ENCODE measurements at regions not wholly inside any gene's neighbourhood (a gene's known extent, or its start where the extent isn't known, plus 50 kb on each side); places are given as distances from the start of the nearest gene placed in this dataset.
"Not testable (repeated sequence)": the region's sequence is repeated elsewhere in the genome, so short reads cannot be mapped to it uniquely, and the experiment has no call there.

GRCh38 chr6:27809067-27809938, 102.9 kb downstream of the OR2B2 start:
- no peak for DNase-seq
- in situ Hi-C loops (cut with MboI; ENCODE audit: low pct_unique_long_range_greater_than_20kb, low sequenced_read_pairs) = loop anchor here (25.0 kb wide), 1 partner anchor 647 kb away; no protein-coding TSS in a partner anchor

- in situ Hi-C loops (cut with MboI; ENCODE audit: low pct_unique_long_range_greater_than_20kb, low sequenced_read_pairs) = loop anchor here (25.0 kb wide), 1 partner anchor 646 kb away; no protein-coding TSS in a partner anchor
Observed at GRCh38 chr6:27808242-27809066, 103.7 kb downstream of the OR2B2 start.

GRCh38 chr6:27807441-27808241, 104.6 kb downstream of the OR2B2 start:
- in situ Hi-C loops (cut with MboI; ENCODE audit: low pct_unique_long_range_greater_than_20kb, low sequenced_read_pairs) = loop anchor here (25.0 kb wide), 1 partner anchor 645 kb away; no protein-coding TSS in a partner anchor
- DNase-seq = not testable (repeated sequence)

More at GRCh38 chr6:27808242-27809066, 103.7 kb downstream of the OR2B2 start:
- not testable (repeated sequence) for DNase-seq

- in situ Hi-C loops (cut with MboI; ENCODE audit: low pct_unique_long_range_greater_than_20kb, low sequenced_read_pairs) = loop anchor here (25.0 kb wide), 1 partner anchor 645 kb away; no protein-coding TSS in a partner anchor
- no peak for DNase-seq
Observed at GRCh38 chr6:27806981-27807440, 105.2 kb downstream of the OR2B2 start.

- DNase-seq = no peak
- in situ Hi-C loops (cut with MboI; ENCODE audit: low pct_unique_long_range_greater_than_20kb, low sequenced_read_pairs) = loop anchor here (25.0 kb wide), 1 partner anchor 643 kb away; no protein-coding TSS in a partner anchor
Observed at GRCh38 chr6:27805347-27805746, 106.8 kb downstream of the OR2B2 start.

- in situ Hi-C loops (cut with MboI; ENCODE audit: low pct_unique_long_range_greater_than_20kb, low sequenced_read_pairs) = loop anchor here (25.0 kb wide), 1 partner anchor 643 kb away; no protein-coding TSS in a partner anchor
- DNase-seq = no peak
Observed at GRCh38 chr6:27804851-27805250, 107.3 kb downstream of the OR2B2 start.

- DNase-seq = no peak
- in situ Hi-C loops (cut with MboI; ENCODE audit: low pct_unique_long_range_greater_than_20kb, low sequenced_read_pairs) = loop anchor here (25.0 kb wide), 1 partner anchor 639 kb away; no protein-coding TSS in a partner anchor
Observed at GRCh38 chr6:27800731-27801373, 111.3 kb downstream of the OR2B2 start.

- in situ Hi-C loops (cut with MboI; ENCODE audit: low pct_unique_long_range_greater_than_20kb, low sequenced_read_pairs) = no loop called here
- DNase-seq = no peak
Observed at GRCh38 chr6:27797960-27798359, 114.2 kb downstream of the OR2B2 start.

- DNase-seq; in situ Hi-C loops (cut with MboI; ENCODE audit: low pct_unique_long_range_greater_than_20kb, low sequenced_read_pairs): not testable (repeated sequence)
Observed at GRCh38 chr6:27796736-27797481, 115.3 kb downstream of the OR2B2 start.

- peak; percentile 96 for DNase-seq
- in situ Hi-C loops (cut with MboI; ENCODE audit: low pct_unique_long_range_greater_than_20kb, low sequenced_read_pairs) = no loop called here
Observed at GRCh38 chr6:27795697-27796494, 116.3 kb downstream of the OR2B2 start.

GRCh38 chr6:27791182-27791943, 120.8 kb downstream of the OR2B2 start:
- in situ Hi-C loops (cut with MboI; ENCODE audit: low pct_unique_long_range_greater_than_20kb, low sequenced_read_pairs) = no loop called here

GRCh38 chr6:27788376-27788775, 123.8 kb downstream of the OR2B2 start:
- DNase-seq; in situ Hi-C loops (cut with MboI; ENCODE audit: low pct_unique_long_range_greater_than_20kb, low sequenced_read_pairs): not testable (repeated sequence)

More at GRCh38 chr6:27791182-27791943, 120.8 kb downstream of the OR2B2 start:
- no peak for DNase-seq

- in situ Hi-C loops (cut with MboI; ENCODE audit: low pct_unique_long_range_greater_than_20kb, low sequenced_read_pairs) = no loop called here
- DNase-seq = no peak
Observed at GRCh38 chr6:27786048-27786447, 126.1 kb downstream of the OR2B2 start.

- no peak for DNase-seq
Observed at GRCh38 chr6:27785294-27785693, 126.9 kb downstream of the OR2B2 start.

GRCh38 chr6:27782748-27783147, 129.4 kb downstream of the OR2B2 start:
- no peak for DNase-seq

More at GRCh38 chr6:27785294-27785693, 126.9 kb downstream of the OR2B2 start:
- in situ Hi-C loops (cut with MboI; ENCODE audit: low pct_unique_long_range_greater_than_20kb, low sequenced_read_pairs) = no loop called here

More at GRCh38 chr6:27782748-27783147, 129.4 kb downstream of the OR2B2 start:
- in situ Hi-C loops (cut with MboI; ENCODE audit: low pct_unique_long_range_greater_than_20kb, low sequenced_read_pairs) = no loop called here

Data from KBM-7 (cell line).